Stimulated activated CD4-positive, alpha-beta T cell treated with anti-CD3 and anti-CD28 coated beads, Interleukin-1b, Interleukin-23, amount 100 ng/mL, for 48 hours (primary cell): ENCODE measurements at regions not wholly inside any gene's neighbourhood (a gene's known extent, or its start where the extent isn't known, plus 50 kb on each side); places are given as distances from the start of the nearest gene placed in this dataset.
"Not testable (repeated sequence)": the region's sequence is repeated elsewhere in the genome, so short reads cannot be mapped to it uniquely, and the experiment has no call there.

Source experiments
- DNase-seq: peaks from one replicate; pipeline ENCODE4 v3.0.0-alpha.2; 2020

DNA sequence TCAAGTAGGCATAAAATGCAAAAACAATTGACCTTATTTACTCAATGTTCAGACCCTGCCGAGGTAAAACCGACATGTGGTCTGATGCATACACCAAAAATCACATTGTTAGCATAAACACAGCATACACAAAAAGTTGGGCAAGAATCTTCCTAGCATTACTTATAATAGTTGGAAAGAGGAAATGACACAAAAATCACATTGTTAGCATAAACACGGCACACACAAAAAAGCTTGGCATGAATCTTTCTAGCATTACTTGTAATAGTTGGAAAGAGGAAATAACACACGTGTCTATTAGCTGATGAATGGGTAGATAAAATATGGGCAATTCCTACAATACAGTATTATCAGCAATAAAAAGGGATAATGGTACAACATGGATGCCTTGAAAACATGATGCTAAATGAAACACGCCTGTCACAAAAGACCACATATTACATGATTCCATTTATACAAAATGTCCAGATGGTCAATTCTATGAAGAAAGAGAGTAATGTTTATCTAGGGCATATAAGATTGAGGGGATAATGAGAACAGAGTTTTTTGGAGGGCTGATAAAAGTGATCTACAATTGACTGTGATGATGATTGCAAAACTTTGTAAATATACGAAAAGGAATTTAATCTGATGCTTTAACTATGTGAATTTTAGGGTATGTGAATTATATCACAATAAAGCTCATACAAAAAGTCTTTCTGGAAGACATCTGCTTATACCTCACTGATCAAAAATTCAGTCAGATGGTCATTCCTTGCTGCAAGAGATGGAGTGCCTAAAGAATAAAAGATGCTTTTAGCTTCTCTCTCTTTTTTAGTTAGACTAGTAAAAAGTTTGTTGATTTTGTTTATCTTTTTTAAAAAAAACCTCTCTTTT is 1019.5 kb upstream of the CITED2 start:
- DNase-seq = no peak

- no peak for DNase-seq
Measured at GRCh38 chr6:140388815-140389214, 1014.4 kb upstream of the CITED2 start.

DNA sequence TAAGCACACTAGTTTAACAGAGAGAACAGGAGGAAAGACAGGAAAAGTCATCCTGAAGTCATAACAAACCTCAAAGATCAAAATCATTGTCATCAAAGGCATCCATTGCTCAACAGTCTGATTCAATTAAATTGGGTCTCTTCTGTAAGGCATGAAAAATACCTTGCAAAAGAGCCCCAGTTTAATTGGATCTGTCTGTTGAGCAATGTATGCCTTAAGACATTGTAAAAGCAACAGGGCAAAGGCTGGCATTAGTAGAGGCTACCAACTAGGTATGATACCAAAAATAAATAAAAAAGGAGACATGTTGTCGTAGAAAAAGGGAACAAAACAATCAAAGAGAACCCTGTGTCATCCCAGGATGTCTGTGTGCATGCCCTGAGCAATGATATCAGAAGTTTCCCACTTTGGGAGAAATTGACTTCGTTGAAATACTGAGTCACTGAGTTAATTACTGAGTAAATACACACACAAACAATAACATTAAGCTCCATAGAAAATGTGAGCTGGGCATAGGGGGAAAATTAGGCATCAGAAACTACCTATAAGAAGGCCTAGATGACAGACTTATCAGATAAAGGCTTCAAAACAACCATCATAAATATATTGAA is 1013.8 kb upstream of the CITED2 start:
- DNase-seq = no peak

DNA sequence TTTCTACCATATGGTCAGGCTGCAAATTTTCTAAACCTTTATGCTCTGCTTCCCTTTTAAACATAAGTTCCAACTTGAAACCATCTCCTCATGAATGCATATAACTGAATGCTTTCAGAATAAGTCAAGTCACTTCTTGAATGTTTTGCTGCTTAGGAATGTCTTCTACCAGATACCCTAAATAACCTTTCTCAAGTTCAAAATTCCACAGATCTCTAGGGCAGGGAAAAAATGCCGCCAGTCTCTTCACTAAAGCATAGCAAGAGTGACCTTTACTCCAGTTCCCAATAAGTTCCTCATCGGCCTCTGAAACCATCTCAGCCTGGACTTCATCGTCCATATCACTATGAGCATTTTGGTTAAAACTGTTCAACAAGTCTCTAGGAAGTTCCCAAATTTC is 1011.2 kb upstream of the CITED2 start:
- DNase-seq = no peak

DNA sequence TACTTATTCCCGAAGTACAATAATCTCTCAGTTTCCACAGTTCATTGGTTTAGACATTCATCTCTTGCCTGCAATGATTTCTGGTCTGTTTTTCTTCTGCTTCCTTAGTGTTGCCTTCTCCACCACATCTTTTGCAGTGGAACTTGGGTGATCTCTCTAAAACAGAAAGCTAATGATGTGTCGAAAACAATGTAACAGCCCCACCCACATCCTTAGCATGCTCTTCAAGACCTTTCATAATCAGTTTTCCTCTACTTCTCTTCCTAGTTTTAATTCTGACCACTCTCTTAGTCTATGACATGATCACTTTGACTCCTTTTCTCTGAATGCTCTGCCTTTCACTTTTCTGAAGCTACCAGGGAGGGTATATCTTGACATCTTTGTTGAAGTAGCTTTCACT is 1007.9 kb upstream of the CITED2 start:
- no peak for DNase-seq

DNA sequence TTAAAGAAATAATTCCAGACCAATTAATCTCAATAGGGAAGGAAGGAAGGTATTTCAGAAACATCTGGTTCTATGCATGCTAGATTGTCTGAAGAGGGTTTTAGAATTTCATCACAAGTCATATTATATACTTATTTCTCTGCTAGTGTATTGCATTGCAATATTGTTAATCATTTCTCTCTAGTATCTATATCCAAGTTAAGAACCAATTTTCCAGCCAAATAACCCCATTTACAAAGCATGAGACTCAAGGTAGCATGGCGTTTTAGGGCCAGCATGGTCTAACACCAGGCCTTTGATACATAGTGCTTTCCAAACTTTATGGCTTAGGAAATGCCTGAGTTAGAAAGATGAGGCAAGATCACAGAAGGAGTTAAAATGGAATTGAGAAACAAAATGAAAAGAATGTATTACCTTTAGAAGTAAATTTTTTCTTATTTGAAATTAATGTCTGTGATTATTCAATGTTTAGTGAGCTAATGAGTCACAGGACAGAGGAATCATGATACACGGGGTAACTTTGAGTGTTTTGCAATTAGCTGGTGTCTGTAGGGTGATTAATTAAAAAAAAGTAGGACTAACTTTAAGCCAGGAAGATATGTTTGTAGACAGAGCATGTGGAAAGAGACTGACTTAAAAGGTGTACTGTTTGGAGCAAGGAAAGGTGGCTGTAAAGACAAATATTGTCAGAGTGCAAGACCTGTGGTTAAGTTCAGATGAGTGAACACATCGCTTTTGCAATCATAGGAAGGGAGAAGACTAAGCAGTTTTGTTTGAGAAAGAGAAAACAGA is 1006.2 kb upstream of the CITED2 start:
- DNase-seq = no peak

GRCh38 chr6:140379919-140380318 is 1005.5 kb upstream of the CITED2 start:
- no peak for DNase-seq

DNA sequence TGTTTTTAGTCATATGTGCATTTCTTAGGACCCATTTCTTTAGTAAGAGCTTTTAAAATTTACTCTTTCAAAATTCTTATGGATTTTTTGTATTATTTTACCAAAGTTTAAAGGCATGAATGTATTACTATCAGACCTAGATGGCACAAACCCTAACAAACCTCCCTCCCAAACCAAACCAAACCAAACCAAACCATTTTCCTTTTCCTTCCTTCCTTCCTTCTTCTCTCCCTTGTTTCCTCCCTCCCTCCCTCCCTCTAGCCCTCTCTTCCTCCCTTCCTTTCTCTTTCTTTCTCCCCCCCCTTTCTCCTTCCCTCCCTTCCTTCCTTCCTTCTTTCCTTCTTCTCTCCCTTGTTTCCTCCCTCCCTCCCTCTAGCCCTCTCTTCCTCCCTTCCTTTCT is 1001.8 kb upstream of the CITED2 start:
- DNase-seq = no peak

- DNase-seq = not testable (repeated sequence)
Measured at GRCh38 chr6:140373728-140374127, 999.3 kb upstream of the CITED2 start.

- no peak for DNase-seq
Measured at GRCh38 chr6:140372064-140372463, 997.6 kb upstream of the CITED2 start.

DNA sequence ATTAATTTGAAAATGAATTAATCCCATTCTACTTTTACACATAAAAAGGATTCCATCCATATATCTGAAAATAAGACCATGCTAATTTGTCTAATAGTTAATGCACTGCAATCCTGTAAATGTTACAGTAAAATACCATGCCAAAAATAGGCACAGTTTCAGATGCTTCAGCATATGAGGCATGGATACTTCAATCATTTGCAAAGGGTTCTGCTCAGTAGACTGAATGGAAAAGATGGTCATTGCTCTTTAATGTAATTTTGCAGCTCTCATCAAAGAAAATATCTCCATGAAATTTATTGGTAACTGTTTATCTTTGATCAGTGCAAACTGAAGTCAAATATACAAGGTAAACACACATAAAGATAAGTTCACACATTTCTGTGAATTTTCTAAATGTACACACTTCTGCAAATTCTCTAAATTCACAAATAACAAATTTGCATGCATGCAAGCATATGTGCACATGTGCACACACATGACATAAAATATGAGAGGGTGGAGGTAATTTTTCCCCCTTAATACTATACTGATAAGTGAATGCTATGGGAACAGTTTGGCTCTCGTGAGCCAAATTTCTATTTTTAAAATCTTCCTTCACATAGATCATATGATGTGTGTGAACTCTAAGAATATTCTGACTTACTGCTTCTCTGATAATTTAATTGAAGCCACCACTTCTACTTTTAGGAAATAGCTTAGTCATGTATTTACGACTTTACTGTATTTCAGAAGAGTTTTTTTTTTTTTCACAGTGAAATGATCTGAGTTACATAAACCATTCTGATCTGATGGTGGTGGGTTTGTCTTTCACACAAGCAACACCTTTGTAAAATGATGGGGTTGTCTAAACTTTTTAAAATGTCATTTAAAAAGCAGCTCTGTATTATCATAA is 996.8 kb upstream of the CITED2 start:
- DNase-seq = no peak

DNA sequence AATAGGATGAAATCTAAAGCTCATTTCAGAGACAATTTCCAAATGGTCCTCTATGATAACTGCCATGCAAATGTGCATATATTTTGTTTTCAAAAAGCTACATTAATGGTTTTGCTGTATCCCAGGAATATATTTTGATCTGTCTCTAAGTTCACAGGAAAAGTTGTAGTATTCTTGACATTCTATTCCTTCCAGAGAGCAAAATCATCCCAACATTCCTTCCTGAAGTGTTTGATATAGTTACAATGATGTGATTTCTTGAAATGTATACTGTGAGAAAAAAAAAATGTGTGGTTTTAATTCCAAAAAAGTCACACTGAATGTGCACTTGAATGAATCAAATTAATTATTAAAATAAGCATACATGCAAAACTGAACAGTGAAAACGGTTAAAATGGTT is 996.0 kb upstream of the CITED2 start:
- no peak for DNase-seq

DNA sequence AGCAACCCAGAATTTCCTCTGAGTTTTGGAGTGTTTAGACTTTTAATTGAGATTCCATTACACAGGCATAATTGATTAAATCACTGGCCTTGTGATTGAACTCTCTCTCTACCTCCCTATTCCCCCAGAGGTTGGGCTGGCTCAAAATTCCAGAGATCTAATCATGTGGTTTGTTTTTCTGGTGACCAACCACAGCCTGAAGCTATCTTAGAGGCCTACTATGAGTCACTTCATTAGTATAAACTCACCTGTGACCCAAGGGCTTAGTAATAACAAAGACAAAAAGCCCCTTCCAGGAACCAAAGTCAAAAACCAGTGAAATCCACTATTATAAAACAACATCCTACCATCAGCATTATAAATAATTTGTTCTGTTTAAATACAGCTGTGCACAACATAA is 992.5 kb upstream of the CITED2 start:
- DNase-seq = no peak

GRCh38 chr6:140364916-140365315 is 990.5 kb upstream of the CITED2 start:
- no peak for DNase-seq

GRCh38 chr6:140360651-140361050 is 986.2 kb upstream of the CITED2 start:
- no peak for DNase-seq

DNA sequence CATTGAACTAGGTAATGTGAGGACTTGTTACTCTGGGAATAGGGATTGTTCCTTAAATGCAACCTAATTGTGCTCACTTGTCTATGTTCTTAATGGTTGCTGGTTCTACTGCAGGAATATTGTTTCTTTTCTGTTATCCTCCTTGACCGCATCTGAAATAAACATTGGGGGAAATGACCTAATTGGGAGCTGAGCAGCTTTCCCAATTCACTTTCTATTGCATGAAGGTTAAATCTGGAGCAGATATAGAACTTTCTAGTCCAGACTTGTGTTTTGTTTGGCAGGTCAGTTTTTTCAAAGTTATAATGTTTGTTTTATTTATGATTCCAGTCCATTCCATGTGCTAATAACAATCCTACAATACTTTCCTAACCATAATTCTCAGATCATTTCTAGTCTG is 981.0 kb upstream of the CITED2 start:
- DNase-seq = no peak

GRCh38 chr6:140354296-140354695 is 979.8 kb upstream of the CITED2 start:
- DNase-seq = no peak

GRCh38 chr6:140353536-140353935 is 979.1 kb upstream of the CITED2 start:
- no peak for DNase-seq

DNA sequence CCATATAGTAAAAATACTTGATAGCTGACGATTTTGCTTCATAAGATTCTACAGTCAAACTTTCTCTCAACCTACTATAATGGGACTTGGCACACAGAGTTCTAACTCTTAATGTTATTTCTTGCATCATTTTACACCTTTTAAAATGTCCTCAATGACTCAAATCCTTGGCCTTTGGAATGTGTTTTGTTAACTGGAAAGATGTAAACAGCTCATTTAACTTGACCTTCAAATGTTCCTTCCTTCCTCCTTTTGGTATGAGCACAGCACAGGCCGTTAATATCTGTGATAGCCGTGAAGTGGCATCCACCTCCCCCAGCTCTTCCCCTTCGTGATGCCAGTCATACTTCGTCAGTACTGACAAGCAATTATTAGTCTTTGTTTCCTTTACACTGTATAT is 972.0 kb upstream of the CITED2 start:
- DNase-seq = no peak

- no peak for DNase-seq
Measured at GRCh38 chr6:140345935-140346334, 971.5 kb upstream of the CITED2 start.

- DNase-seq = no peak
Measured at GRCh38 chr6:140344142-140344913, 969.9 kb upstream of the CITED2 start.

DNA sequence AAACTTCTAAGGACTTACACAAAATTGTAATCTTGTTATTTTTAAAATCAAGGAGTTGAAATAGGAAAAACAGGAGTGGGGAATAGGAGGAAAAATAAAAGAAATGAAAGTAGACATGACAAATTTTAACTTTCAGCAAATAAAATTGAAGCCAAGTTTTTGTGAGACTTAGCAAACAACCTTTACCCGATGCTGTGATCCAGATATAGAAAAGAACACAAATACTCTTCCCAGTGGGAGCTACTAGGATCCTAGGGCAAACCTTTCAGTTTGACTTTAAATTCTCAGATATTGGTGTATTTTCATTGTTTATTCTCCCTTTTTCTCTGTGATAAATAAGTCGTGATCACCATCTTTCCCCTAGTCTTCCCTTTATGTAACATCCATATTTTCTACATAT is 968.7 kb upstream of the CITED2 start:
- DNase-seq = no peak
